ENCODE measurements at regions not wholly inside any gene's neighbourhood (a gene's known extent, or its start where the extent isn't known, plus 50 kb on each side); places are given as distances from the start of the nearest gene placed in this dataset.

DNA sequence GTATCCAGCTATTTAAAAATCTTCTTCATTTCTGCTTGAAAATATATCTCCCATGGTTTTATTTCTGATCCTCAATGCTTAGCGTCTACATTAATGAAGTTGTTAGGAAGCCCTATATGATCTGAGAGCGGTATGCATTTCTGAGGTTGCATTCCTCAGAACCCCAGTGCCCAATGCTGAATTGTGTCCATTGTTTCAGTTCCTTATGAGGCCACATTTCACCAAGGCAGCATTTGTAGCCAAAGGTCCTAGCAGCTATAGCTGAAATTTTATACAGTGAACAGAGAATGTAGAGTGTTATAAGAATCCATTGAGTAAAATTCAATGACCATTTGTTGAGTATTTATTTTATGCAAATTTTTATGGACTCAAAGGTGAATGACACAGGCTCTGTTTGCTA, 209.5 kb downstream of the PCDH7 start:
- ATAC-seq: no peak
- TF ChIP-seq ZNF565 (CRISPR knock-in tag; conservative IDR thresholded peaks at IDR 0.05; ENCODE audit: low read depth) (no peak), GLIS3 (CRISPR knock-in tag; IDR thresholded peaks at IDR 0.05) (no peak), ARNTL (CRISPR knock-in tag; IDR thresholded peaks at IDR 0.05; ENCODE audit: borderline replicate concordance, low read depth) (no peak)

DNA sequence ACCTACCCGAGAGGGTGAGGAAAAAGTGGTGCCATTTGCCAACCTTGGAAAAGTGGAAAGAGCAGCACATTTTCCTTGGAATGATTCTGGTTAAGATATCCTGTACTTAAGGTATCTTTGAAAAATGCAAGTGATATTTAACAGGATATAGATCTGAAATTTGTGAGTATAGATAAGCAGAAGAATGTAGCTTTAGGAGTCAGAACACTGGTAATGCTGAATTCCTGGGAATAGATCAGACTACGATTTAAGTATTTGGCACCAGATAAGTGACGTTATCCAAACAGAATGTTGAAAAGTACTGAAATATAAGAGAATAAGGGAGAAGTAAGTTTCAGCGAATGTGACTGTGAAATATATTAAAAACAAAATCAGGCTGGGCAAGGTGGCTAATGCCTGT, 210.1 kb downstream of the PCDH7 start:
- ATAC-seq: no peak
- TF ChIP-seq PPARA (CRISPR knock-in tag; IDR thresholded peaks at IDR 0.05; ENCODE audit: borderline replicate concordance) (no peak), RARB (CRISPR knock-in tag; IDR thresholded peaks at IDR 0.05) (no peak), OSR1 (CRISPR knock-in tag; IDR thresholded peaks at IDR 0.05) (no peak), ZFP30 (CRISPR knock-in tag; IDR thresholded peaks at IDR 0.05) (no peak), ISL1 (CRISPR knock-in tag; IDR thresholded peaks at IDR 0.05) (no peak), GLIS3 (CRISPR knock-in tag; IDR thresholded peaks at IDR 0.05) (no peak), ZNF565 (CRISPR knock-in tag; conservative IDR thresholded peaks at IDR 0.05; ENCODE audit: low read depth) (no peak), ZNF70 (CRISPR knock-in tag; IDR thresholded peaks at IDR 0.05) (no peak), TOX (CRISPR knock-in tag; IDR thresholded peaks at IDR 0.05; ENCODE audit: borderline replicate concordance) (no peak), ZNF8 (CRISPR knock-in tag; IDR thresholded peaks at IDR 0.05) (no peak), ESRRG (CRISPR knock-in tag; IDR thresholded peaks at IDR 0.05) (no peak), TCF4 (CRISPR knock-in tag; IDR thresholded peaks at IDR 0.05; ENCODE audit: borderline replicate concordance) (no peak), BACH2 (CRISPR knock-in tag; IDR thresholded peaks at IDR 0.05; ENCODE audit: borderline replicate concordance) (no peak), ZC3H10 (CRISPR knock-in tag; IDR thresholded peaks at IDR 0.05) (no peak), CSDC2 (CRISPR knock-in tag; IDR thresholded peaks at IDR 0.05) (no peak)
- TF ChIP-seq, protein P1, sequence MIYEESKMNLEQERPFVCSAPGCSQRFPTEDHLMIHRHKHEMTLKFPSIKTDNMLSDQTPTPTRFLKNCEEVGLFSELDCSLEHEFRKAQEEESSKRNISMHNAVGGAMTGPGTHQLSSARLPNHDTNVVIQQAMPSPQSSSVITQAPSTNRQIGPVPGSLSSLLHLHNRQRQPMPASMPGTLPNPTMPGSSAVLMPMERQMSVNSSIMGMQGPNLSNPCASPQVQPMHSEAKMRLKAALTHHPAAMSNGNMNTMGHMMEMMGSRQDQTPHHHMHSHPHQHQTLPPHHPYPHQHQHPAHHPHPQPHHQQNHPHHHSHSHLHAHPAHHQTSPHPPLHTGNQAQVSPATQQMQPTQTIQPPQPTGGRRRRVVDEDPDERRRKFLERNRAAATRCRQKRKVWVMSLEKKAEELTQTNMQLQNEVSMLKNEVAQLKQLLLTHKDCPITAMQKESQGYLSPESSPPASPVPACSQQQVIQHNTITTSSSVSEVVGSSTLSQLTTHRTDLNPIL (CRISPR knock-in tag; IDR thresholded peaks at IDR 0.05; ENCODE audit: low read depth): no peak
- TF ChIP-seq, protein P2, sequence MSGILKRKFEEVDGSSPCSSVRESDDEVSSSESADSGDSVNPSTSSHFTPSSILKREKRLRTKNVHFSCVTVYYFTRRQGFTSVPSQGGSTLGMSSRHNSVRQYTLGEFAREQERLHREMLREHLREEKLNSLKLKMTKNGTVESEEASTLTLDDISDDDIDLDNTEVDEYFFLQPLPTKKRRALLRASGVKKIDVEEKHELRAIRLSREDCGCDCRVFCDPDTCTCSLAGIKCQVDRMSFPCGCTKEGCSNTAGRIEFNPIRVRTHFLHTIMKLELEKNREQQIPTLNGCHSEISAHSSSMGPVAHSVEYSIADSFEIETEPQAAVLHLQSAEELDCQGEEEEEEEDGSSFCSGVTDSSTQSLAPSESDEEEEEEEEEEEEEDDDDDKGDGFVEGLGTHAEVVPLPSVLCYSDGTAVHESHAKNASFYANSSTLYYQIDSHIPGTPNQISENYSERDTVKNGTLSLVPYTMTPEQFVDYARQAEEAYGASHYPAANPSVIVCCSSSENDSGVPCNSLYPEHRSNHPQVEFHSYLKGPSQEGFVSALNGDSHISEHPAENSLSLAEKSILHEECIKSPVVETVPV (CRISPR knock-in tag; IDR thresholded peaks at IDR 0.05): no peak
- TF ChIP-seq, protein P3, sequence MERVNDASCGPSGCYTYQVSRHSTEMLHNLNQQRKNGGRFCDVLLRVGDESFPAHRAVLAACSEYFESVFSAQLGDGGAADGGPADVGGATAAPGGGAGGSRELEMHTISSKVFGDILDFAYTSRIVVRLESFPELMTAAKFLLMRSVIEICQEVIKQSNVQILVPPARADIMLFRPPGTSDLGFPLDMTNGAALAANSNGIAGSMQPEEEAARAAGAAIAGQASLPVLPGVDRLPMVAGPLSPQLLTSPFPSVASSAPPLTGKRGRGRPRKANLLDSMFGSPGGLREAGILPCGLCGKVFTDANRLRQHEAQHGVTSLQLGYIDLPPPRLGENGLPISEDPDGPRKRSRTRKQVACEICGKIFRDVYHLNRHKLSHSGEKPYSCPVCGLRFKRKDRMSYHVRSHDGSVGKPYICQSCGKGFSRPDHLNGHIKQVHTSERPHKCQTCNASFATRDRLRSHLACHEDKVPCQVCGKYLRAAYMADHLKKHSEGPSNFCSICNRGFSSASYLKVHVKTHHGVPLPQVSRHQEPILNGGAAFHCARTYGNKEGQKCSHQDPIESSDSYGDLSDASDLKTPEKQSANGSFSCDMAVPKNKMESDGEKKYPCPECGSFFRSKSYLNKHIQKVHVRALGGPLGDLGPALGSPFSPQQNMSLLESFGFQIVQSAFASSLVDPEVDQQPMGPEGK (CRISPR knock-in tag; IDR thresholded peaks at IDR 0.05; ENCODE audit: borderline replicate concordance): no peak
- TF ChIP-seq, protein P4, sequence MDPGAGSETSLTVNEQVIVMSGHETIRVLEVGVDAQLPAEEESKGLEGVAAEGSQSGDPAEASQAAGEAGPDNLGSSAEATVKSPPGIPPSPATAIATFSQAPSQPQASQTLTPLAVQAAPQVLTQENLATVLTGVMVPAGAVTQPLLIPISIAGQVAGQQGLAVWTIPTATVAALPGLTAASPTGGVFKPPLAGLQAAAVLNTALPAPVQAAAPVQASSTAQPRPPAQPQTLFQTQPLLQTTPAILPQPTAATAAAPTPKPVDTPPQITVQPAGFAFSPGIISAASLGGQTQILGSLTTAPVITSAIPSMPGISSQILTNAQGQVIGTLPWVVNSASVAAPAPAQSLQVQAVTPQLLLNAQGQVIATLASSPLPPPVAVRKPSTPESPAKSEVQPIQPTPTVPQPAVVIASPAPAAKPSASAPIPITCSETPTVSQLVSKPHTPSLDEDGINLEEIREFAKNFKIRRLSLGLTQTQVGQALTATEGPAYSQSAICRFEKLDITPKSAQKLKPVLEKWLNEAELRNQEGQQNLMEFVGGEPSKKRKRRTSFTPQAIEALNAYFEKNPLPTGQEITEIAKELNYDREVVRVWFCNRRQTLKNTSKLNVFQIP (CRISPR knock-in tag; IDR thresholded peaks at IDR 0.05; ENCODE audit: borderline replicate concordance, low read depth): no peak

DNA sequence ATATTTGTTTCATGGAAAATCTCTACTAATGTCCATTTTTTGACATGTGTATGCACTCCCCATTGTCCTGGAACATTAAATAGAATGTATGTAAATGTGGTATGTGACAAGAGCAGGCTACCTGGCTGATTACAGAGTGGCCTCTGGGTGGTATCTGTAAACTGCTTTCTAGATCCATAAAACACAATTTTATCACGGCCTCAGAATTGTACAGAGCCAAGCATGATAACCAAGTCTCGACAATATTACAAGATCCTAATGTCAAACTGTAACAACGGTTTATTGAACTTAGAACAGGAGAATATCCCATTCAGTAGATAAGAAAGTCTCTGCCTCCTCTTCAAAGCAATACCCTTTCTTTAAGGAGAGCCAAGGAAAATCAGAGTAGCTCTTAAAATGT, 212.4 kb downstream of the PCDH7 start:
- no peak for ATAC-seq
- TF ChIP-seq ZNF8 (CRISPR knock-in tag; IDR thresholded peaks at IDR 0.05): no peak
- TF ChIP-seq, protein P1 (CRISPR knock-in tag; IDR thresholded peaks at IDR 0.05; ENCODE audit: low read depth): no peak
- TF ChIP-seq, protein P3 (CRISPR knock-in tag; IDR thresholded peaks at IDR 0.05; ENCODE audit: borderline replicate concordance): no peak
- TF ChIP-seq ZFP30 (CRISPR knock-in tag; IDR thresholded peaks at IDR 0.05): no peak
- no peak for TF ChIP-seq BACH2 (CRISPR knock-in tag; IDR thresholded peaks at IDR 0.05; ENCODE audit: borderline replicate concordance)
- TF ChIP-seq OSR1 (CRISPR knock-in tag; IDR thresholded peaks at IDR 0.05): no peak
- TF ChIP-seq PPARA (CRISPR knock-in tag; IDR thresholded peaks at IDR 0.05; ENCODE audit: borderline replicate concordance): no peak

Data from SK-N-SH treated with all-trans-retinoic acid at 6 μM for 48 hours (cell line).